Panc1 (cell line): ENCODE measurements at regions not wholly inside any gene's neighbourhood (a gene's known extent, or its start where the extent isn't known, plus 50 kb on each side); places are given as distances from the start of the nearest gene placed in this dataset.

Source experiments
- SIN3A ChIP-seq: IDR thresholded peaks from 2 replicates; pipeline ENCODE4 v1.6.1; 2012; ENCODE audit warnings: low read depth, mild to moderate bottlenecking, low read length, moderate library complexity, borderline replicate concordance; ENCODE audit not compliant: insufficient read depth
- TF ChIP-seq, protein P1 (sequence below): fragments of 450-650 bp; IDR thresholded peaks from 2 replicates; pipeline ENCODE4 v1.5.1; 2017; ENCODE audit warnings: mild to moderate bottlenecking

DNA sequence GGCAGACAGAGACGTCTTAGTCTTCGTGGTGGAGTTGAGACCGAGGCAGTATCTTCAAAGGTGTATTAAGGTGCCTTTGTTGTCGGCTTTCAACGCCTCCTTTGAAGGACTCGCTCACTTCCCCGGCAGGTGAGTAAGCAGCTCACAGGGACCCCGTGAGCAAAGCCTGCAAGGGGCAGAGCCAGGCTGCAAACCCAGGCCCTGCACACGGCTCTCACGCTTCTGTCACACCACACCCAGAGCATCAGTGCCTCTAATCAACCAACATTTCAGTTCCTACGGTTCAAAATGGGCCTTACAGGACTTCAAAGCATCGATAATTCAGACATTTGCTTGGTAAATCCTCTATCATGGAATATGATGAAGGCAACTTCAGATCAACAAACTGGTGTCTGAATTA, 64.8 kb upstream of the INSIG1 start:
- TF ChIP-seq, protein P1, sequence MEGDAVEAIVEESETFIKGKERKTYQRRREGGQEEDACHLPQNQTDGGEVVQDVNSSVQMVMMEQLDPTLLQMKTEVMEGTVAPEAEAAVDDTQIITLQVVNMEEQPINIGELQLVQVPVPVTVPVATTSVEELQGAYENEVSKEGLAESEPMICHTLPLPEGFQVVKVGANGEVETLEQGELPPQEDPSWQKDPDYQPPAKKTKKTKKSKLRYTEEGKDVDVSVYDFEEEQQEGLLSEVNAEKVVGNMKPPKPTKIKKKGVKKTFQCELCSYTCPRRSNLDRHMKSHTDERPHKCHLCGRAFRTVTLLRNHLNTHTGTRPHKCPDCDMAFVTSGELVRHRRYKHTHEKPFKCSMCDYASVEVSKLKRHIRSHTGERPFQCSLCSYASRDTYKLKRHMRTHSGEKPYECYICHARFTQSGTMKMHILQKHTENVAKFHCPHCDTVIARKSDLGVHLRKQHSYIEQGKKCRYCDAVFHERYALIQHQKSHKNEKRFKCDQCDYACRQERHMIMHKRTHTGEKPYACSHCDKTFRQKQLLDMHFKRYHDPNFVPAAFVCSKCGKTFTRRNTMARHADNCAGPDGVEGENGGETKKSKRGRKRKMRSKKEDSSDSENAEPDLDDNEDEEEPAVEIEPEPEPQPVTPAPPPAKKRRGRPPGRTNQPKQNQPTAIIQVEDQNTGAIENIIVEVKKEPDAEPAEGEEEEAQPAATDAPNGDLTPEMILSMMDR = no peak
- no peak for TF ChIP-seq SIN3A
